ENCODE measurements at regions not wholly inside any gene's neighbourhood (a gene's known extent, or its start where the extent isn't known, plus 50 kb on each side); places are given as distances from the start of the nearest gene placed in this dataset.

GRCh38 chr20:52542131-52542530 lies 350.6 kb upstream of the ZFP64 start:
- DNase-seq = no peak

- DNase-seq = no peak
Measured at GRCh38 chr20:52540509-52540908, 348.9 kb upstream of the ZFP64 start.

GRCh38 chr20:52539891-52540290 lies 348.3 kb upstream of the ZFP64 start:
- DNase-seq = peak; percentile 12

GRCh38 chr20:52536841-52537400 lies 345.3 kb upstream of the ZFP64 start:
- no peak for DNase-seq

GRCh38 chr20:52536040-52536439 lies 344.5 kb upstream of the ZFP64 start:
- DNase-seq = no peak

GRCh38 chr20:52534616-52535015 lies 343.0 kb upstream of the ZFP64 start:
- DNase-seq = no peak

- no peak for DNase-seq
Measured at GRCh38 chr20:52533401-52533800, 341.8 kb upstream of the ZFP64 start.

GRCh38 chr20:52532674-52533073 lies 341.1 kb upstream of the ZFP64 start:
- no peak for DNase-seq

- DNase-seq = no peak
Measured at GRCh38 chr20:52530571-52530970, 339.0 kb upstream of the ZFP64 start.

GRCh38 chr20:52529826-52530225 lies 338.2 kb upstream of the ZFP64 start:
- no peak for DNase-seq

GRCh38 chr20:52524861-52525260 lies 333.3 kb upstream of the ZFP64 start:
- no peak for DNase-seq

GRCh38 chr20:52518735-52519134 lies 327.2 kb upstream of the ZFP64 start:
- no peak for DNase-seq

- DNase-seq = no peak
Measured at GRCh38 chr20:52515877-52516276, 324.3 kb upstream of the ZFP64 start.

GRCh38 chr20:52500157-52500556 lies 308.6 kb upstream of the ZFP64 start:
- no peak for DNase-seq

- no peak for DNase-seq
Measured at GRCh38 chr20:52497731-52498130, 306.2 kb upstream of the ZFP64 start.

GRCh38 chr20:52496191-52496590 lies 304.6 kb upstream of the ZFP64 start:
- DNase-seq = no peak

GRCh38 chr20:52494244-52494643 lies 302.7 kb upstream of the ZFP64 start:
- DNase-seq = no peak

GRCh38 chr20:52493171-52493721 lies 301.7 kb upstream of the ZFP64 start:
- DNase-seq = no peak

- no peak for DNase-seq
Measured at GRCh38 chr20:52490711-52491430, 299.3 kb upstream of the ZFP64 start.

- no peak for DNase-seq
Measured at GRCh38 chr20:52484438-52484837, 292.9 kb upstream of the ZFP64 start.

GRCh38 chr20:52483382-52483781 lies 291.8 kb upstream of the ZFP64 start:
- no peak for DNase-seq

GRCh38 chr20:52482044-52482443 lies 290.5 kb upstream of the ZFP64 start:
- no peak for DNase-seq

- DNase-seq = no peak
Measured at GRCh38 chr20:52481443-52481842, 289.9 kb upstream of the ZFP64 start.

GRCh38 chr20:52476074-52476750 lies 284.6 kb upstream of the ZFP64 start:
- no peak for DNase-seq

All from RPMI8226 (cell line).